Right cardiac atrium (tissue), 5 donors: ENCODE measurements at regions not wholly inside any gene's neighbourhood (a gene's known extent, or its start where the extent isn't known, plus 50 kb on each side); places are given as distances from the start of the nearest gene placed in this dataset.

Experiments used
- ATAC-seq, 2 donors: fragments of 200-7000 bp; cut with Tn5 transposase; one replicate each; pipeline versions ENCODE4 v1.8.0 to v1.9.1; 2020; ENCODE audit warnings: moderate library complexity in 2 of 2, mild to moderate bottlenecking in 1 of 2
- DNase-seq, 3 donors: peaks; one replicate each; pipeline ENCODE4 v3.0.0-alpha.2; 2020
- H3K27ac ChIP-seq: one replicate; pipeline ENCODE4 v1.5.1; 2013; ENCODE audit warnings: mild to moderate bottlenecking, low read length, control low read depth, moderate library complexity
- H3K27me3 ChIP-seq: one replicate; pipeline ENCODE4 v1.6.1; 2013; ENCODE audit not compliant: control insufficient read depth, insufficient read depth
- H3K4me1 ChIP-seq: one replicate; pipeline ENCODE4 v1.6.1; 2013; ENCODE audit warnings: low read length; ENCODE audit not compliant: control insufficient read depth, insufficient read depth
- H3K4me3 ChIP-seq: one replicate; pipeline ENCODE4 v1.5.1; 2013; ENCODE audit warnings: low read length, control low read depth
- H3K9me3 ChIP-seq: one replicate; pipeline ENCODE4 v1.6.1; 2013; ENCODE audit warnings: low read length; ENCODE audit not compliant: control insufficient read depth
- WGBS: extraction: QIAGEN DNeasy Blood & Tissue Kit; methylation state at CpG from one replicate; pipeline ENCODE4 v1.1.7; 2013; 5-methylcytosine and 5-hydroxymethylcytosine counted together
- intact Hi-C, 4 donors: fragments of 100-400 bp; cut with DNase I; formaldehyde crosslinking; loops; one replicate each; pipeline versions ENCODE4 v1.11.0 to v1.14.0; 2022 to 2023
- donor health status: healthy with polysubstance abuse.
- donor health status: DM: no; HTN: yes; CAD: no.
- donor health status: DM: no; HTN: no; CAD: no.
- donor health status: DM: no; HTN: yes; CAD: no; lungs with severe emphysema.
- donor health status: DM: yes; HTN: yes; CAD: no.

DNA sequence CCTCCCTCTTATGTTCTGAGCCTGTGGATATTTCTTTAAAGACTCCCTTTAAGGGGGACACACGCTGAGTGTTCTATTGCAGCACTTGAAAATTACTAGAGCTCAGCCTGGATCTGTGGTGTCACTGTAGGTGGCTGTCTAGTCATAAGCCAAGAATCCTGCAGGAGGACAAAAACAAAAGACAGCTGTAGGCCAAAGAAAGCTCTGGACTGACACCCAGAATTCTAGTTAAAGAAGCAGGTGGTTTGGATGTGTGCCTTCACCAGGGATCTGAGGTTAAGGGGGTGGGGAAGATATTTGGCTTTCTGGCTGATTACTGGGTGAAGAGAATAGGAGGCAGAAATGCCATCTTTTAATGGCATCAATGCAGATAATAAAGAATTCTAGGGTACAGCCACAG is 842.5 kb upstream of the NXPH2 start:
- Histone ChIP-seq H3K9me3 (peaks cover 2% of the 10 kb centered on the region), H3K27ac (no peak overlapping the region), H3K4me3 (no peak overlapping the region), H3K4me1 (no peaks in the 10 kb centered on the region), H3K27me3 (no peaks in the 10 kb centered on the region)
- WGBS, result 57% methylated on average over 1 of the region's 1 CpG
- intact Hi-C loops, result no loop called here
- ATAC-seq (no peak), DNase-seq (no peak)

DNA sequence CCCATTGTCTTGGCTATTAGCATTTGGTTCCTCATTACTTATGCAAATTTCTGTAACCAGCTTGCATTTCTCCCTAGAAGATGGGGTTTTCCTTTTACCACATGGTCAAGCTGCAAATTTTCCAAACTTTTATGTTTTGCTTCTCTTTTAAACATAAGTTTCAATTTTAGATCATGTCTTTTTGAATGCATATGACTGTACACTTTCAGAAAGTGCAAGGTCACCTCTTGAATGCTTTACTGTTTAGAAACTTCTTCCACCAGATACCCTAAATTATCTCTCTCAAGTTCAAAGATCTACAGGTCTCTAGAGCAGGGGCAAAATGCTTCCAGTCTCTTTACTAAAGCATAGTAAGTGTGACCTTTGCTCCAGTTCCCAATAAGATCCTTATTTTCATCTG is 837.6 kb upstream of the NXPH2 start:
- no peak for DNase-seq
- no peaks in the 10 kb centered on the region for H3K27me3 ChIP-seq
- ATAC-seq, result no peak
- intact Hi-C loops, result no loop called here
- H3K9me3 ChIP-seq, result peaks cover 2% of the 10 kb centered on the region
- H3K4me3 ChIP-seq, result no peak overlapping the region
- no peaks in the 10 kb centered on the region for H3K4me1 ChIP-seq
- no peak overlapping the region for H3K27ac ChIP-seq

DNA sequence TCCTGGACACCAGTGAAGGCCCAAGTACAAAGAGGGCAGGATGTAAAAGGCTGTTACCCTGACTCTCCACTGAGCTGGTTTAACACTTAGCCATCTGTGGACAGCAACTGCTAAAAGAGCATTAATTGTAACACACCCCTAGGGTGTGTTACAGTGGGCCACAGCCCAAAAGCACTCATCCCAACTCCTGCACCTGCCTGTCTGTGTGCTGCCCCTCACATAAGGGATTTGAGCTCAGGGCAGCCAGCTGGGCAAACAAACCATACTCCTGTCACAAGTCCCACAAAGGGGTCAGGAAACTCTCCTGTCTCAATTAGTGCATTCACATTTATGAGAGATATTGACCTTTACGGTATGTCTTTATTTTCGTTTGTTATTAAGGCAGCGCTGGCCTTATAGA is 833.1 kb upstream of the NXPH2 start:
- Histone ChIP-seq H3K9me3 (no peaks in the 10 kb centered on the region), H3K27me3 (no peaks in the 10 kb centered on the region), H3K4me1 (no peaks in the 10 kb centered on the region), H3K27ac (no peak overlapping the region), H3K4me3 (no peak overlapping the region)
- ATAC-seq (no peak), DNase-seq (no peak)
- intact Hi-C loops, result no loop called here
- 90% methylated on average over 3 of the region's 3 CpGs for WGBS

DNA sequence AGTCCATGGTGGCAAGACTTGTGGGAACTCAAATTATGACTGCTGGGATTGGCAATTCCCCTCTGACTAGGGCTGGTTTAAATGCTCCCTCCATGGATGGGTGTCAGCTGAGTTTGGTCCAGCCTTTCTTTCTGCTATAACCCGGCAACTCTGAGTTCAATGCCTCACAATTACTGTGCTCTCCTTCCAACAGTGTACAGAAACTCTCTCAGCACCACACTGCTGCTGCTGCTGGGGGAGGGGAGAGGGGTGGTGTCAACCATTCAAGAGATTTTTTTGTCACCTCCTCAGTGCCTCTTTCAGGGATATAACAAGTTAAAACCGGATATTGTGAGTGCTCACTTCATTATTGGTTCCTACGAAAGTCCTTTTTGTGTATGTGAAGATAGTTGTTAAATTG is 830.3 kb upstream of the NXPH2 start:
- DNase-seq (no peak), ATAC-seq (no peak)
- Histone ChIP-seq H3K4me1 (no peaks in the 10 kb centered on the region), H3K27me3 (no peaks in the 10 kb centered on the region), H3K27ac (no peak overlapping the region), H3K9me3 (no peaks in the 10 kb centered on the region), H3K4me3 (no peak overlapping the region)
- intact Hi-C loops, result no loop called here
- WGBS, result 38% methylated on average over 3 of the region's 3 CpGs

DNA sequence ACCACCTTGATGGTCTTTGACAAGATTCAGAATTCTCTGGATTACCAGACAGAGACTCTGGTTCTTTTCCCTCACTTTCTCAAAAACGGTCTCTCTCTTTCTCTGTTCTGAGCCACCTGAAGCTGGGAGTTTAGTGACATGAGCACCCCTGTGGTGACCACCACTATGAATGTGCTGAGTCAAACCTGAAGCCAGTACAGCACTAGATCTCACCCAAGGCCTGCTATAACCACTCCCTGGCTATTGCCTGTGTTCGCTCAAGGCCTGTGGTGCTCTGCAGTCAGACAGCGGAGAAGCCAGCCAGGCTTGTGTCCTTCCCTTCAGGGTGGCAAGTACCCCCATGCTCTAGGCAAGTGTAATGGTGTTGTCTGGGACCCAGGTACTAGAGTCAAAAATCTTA is 828.9 kb upstream of the NXPH2 start:
- no peak for DNase-seq
- no peak for ATAC-seq
- intact Hi-C loops, result no loop called here
- Histone ChIP-seq H3K27ac (no peak overlapping the region), H3K9me3 (no peaks in the 10 kb centered on the region), H3K27me3 (no peaks in the 10 kb centered on the region), H3K4me3 (no peak overlapping the region), H3K4me1 (no peaks in the 10 kb centered on the region)
- 52% methylated on average over 3 of the region's 3 CpGs for WGBS

DNA sequence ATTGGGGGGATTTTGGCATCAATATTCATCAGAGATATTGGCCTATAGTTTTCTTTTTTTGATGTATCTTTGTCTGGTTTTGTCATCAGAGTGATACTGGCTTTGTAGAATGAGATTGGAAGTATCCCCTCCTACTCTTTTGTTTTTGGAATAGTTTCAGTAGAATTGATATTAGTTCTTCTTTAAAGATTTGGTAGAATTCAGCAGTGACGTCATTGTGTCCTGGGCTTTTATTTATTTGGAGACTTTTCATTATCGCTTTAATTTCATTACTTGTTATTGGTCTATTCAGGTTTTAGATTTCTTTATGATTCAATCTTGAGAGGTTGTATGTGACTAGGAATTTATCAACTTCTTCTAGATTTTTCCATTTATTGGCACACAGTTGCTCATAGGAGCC is 825.5 kb upstream of the NXPH2 start:
- no peaks in the 10 kb centered on the region for H3K9me3 ChIP-seq
- H3K27ac ChIP-seq, result no peak overlapping the region
- H3K4me3 ChIP-seq, result no peak overlapping the region
- intact Hi-C loops, result no loop called here
- 91% methylated on average over 2 of the region's 2 CpGs for WGBS
- no peaks in the 10 kb centered on the region for H3K4me1 ChIP-seq
- ATAC-seq, result no peak
- no peak for DNase-seq
- H3K27me3 ChIP-seq, result no peaks in the 10 kb centered on the region

DNA sequence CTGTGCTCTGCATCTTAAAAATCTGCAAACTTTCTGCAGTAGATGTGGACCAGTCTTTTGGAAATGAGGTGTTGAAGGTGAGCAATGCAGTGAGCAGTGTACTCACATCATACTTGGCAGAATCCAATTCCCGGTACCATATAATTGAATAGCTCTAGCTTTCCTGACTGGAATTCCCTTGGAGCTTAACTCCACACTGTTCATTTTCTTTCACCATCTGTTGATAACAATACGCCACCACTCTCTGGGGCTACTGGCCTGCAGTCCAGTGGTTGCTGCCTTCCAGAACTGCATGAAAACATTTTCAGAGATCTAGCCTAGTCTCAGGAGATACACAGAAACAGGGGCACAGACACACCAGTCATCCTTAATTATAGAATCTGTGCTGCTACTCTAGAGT is 820.0 kb upstream of the NXPH2 start:
- no peaks in the 10 kb centered on the region for H3K9me3 ChIP-seq
- no peak overlapping the region for H3K27ac ChIP-seq
- DNase-seq, result no peak
- ATAC-seq, result no peak
- H3K4me1 ChIP-seq, result no peaks in the 10 kb centered on the region
- no peak overlapping the region for H3K4me3 ChIP-seq
- 33% methylated on average over 2 of the region's 2 CpGs for WGBS
- intact Hi-C loops, result no loop called here
- no peaks in the 10 kb centered on the region for H3K27me3 ChIP-seq

DNA sequence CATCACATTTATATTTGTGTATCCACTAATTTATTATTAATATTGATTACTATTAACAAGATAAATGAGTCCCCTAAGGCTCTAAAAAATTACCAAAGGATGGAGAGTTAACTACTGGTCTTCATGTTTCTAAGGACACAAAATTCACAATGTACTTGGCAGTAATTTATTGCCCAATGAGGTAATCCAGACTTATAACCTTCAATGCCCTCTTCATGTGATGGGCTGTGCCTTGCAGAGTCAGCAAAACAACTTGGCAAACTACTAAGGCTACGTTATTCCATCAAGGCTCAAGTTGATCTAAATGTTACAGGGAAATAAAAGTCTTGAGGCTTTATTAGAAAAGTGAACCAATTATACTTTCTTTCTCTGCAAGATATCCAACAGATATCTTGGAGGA is 804.9 kb upstream of the NXPH2 start:
- 58% methylated on average over 1 of the region's 1 CpG for WGBS
- DNase-seq, result no peak
- intact Hi-C loops, result no loop called here
- Histone ChIP-seq H3K4me1 (no peaks in the 10 kb centered on the region), H3K27me3 (no peaks in the 10 kb centered on the region), H3K4me3 (no peak overlapping the region), H3K27ac (no peak overlapping the region), H3K9me3 (no peaks in the 10 kb centered on the region)
- no peak for ATAC-seq

DNA sequence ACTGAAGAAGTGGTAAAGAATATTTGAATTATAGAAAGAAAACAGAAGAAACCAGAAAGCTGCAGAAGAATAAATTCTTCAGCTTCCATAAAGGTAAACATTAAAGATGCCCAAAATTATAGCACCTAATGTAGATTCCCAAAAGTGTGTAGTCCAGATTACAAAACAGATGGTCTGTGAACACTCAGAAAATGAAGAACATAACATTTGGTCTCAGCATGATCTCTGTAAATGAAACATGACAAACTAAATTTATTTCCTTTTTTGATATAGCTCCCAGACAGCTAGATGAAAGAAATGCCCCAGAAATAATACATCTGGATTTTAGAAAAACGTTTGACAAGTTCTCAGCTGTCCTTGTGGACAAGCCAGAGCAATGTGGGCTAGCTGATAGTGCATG is 794.2 kb upstream of the NXPH2 start:
- WGBS, result 2% methylated on average over 1 of the region's 1 CpG
- Histone ChIP-seq H3K9me3 (no peaks in the 10 kb centered on the region), H3K27ac (no peak overlapping the region), H3K27me3 (no peaks in the 10 kb centered on the region), H3K4me3 (no peak overlapping the region), H3K4me1 (no peaks in the 10 kb centered on the region)
- ATAC-seq (no peak), DNase-seq (no peak)
- intact Hi-C loops, result no loop called here

DNA sequence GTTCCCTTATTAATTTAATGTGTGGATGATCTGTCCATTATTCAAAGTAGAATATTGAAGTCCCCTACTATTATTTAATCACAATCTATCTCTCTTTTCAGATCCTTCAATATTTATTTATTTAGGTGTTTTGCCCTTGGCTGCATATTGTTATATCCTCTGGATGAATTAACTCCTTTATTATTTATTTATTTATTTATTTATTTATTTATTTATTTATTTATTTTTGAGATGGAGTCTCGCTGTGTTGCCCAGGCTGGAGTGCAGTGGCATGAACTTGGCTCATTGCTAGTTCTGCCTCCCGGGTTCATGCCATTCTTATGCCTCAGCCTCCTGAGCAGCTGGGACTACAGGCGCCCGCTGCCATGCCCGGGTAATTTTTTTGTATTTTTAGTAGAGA is 776.6 kb upstream of the NXPH2 start:
- ATAC-seq (no peak), DNase-seq (no peak)
- intact Hi-C loops, result no loop called here
- Histone ChIP-seq H3K27me3 (no peaks in the 10 kb centered on the region), H3K27ac (no peak overlapping the region), H3K4me3 (no peak overlapping the region), H3K4me1 (no peaks in the 10 kb centered on the region), H3K9me3 (no peaks in the 10 kb centered on the region)
- 85% methylated on average over 5 of the region's 5 CpGs for WGBS

DNA sequence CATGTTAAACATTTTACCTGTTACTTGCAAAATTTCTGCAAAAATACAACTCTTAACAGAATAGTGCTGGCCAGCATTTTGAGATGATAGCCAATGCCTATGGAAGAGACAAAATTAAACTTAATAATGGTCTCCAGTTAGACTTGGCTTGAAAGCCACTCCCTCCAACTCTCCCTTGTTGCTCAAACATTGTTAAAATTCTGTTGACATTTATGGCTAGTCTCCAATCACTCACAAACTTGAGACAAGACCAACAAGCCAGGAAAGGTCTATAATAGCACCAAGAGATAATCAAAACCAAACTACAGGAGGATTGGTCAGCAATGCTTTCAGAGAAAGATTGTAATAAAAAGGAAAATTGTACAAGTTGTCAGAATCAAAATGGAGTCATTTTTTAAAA is 770.7 kb upstream of the NXPH2 start:
- Histone ChIP-seq H3K27ac (no peak overlapping the region), H3K9me3 (no peaks in the 10 kb centered on the region), H3K27me3 (no peaks in the 10 kb centered on the region), H3K4me3 (no peak overlapping the region), H3K4me1 (no peaks in the 10 kb centered on the region)
- intact Hi-C loops, result no loop called here
- DNase-seq (no peak), ATAC-seq (no peak)

DNA sequence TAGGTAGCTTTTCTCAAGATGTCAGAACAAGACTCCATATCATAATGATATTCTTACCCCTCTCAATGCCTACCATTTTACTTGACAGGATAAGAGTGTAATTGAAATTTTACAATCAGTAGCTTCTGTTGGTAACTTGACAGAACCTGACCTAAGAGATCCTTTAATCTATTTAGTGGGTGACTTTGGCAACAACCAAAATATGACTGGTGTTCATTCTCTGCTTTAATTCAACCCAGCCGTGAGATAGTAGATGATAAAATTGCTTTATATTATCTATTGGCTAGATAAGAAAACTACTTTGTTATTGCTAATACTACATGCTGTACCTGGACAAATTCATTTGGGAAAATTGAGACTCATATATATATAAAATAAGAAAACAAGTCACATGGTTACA is 770.2 kb upstream of the NXPH2 start:
- intact Hi-C loops, result no loop called here
- H3K27ac ChIP-seq, result no peak overlapping the region
- 0% methylated on average over 1 of the region's 1 CpG for WGBS
- no peaks in the 10 kb centered on the region for H3K27me3 ChIP-seq
- ATAC-seq, result no peak
- H3K9me3 ChIP-seq, result no peaks in the 10 kb centered on the region
- no peaks in the 10 kb centered on the region for H3K4me1 ChIP-seq
- no peak overlapping the region for H3K4me3 ChIP-seq
- DNase-seq, result no peak
